ENCODE measurements at regions not wholly inside any gene's neighbourhood (a gene's known extent, or its start where the extent isn't known, plus 50 kb on each side); places are given as distances from the start of the nearest gene placed in this dataset.

GRCh38 chr1:47562147-47562546 lies 124.3 kb downstream of the FOXD2 start:
- TF ChIP-seq CTCF (conservative IDR thresholded peaks at IDR 0.05) (no peak), ZFX (IDR thresholded peaks at IDR 0.05) (no peak)
